Ovary (tissue), 3 donors: ENCODE measurements at regions not wholly inside any gene's neighbourhood (a gene's known extent, or its start where the extent isn't known, plus 50 kb on each side); places are given as distances from the start of the nearest gene placed in this dataset.

Source experiments
- EP300 ChIP-seq: sonication (generic); formaldehyde crosslinking; IDR thresholded peaks from one replicate; pipeline ENCODE4 v1.6.1; 2017; ENCODE audit warnings: antibody characterized with exemption
- POLR2A ChIP-seq: fragments of 450-650 bp; IDR thresholded peaks from one replicate; pipeline ENCODE4 v1.6.1; 2017; ENCODE audit warnings: antibody characterized with exemption, mild to moderate bottlenecking, moderate library complexity
- TF ChIP-seq, protein P1 (sequence below), 3 donors: fragments of 450-650 bp in 2 of 3; fragments of 200-600 bp in 1 of 3; IDR thresholded peaks; one replicate each; pipeline versions ENCODE4 v1.5.1 to v1.8.0; 2016 to 2022; ENCODE audit warnings: antibody characterized with exemption in 3 of 3, mild to moderate bottlenecking in 1 of 3
- donor health status: DM: no; HTN: no; CAD: no.

DNA sequence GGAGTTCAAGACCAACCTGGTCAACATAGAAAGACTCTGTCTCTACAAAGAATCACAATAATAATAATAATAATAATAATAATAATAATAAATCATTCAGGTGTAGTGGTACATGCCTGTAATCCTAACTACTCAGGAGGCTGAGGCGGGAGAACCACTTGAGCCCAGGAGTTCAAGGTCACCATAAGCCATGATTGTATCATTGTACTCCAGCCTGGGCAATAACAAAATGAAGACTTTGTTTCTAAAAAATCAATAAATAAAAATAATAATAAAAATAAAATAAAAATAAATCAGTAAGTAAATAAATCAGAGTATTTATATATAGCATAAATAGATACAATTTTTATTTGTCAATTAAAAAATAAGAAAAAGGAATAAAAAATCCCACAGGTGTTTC, 1636.4 kb downstream of the SLITRK1 start:
- TF ChIP-seq, protein P1, sequence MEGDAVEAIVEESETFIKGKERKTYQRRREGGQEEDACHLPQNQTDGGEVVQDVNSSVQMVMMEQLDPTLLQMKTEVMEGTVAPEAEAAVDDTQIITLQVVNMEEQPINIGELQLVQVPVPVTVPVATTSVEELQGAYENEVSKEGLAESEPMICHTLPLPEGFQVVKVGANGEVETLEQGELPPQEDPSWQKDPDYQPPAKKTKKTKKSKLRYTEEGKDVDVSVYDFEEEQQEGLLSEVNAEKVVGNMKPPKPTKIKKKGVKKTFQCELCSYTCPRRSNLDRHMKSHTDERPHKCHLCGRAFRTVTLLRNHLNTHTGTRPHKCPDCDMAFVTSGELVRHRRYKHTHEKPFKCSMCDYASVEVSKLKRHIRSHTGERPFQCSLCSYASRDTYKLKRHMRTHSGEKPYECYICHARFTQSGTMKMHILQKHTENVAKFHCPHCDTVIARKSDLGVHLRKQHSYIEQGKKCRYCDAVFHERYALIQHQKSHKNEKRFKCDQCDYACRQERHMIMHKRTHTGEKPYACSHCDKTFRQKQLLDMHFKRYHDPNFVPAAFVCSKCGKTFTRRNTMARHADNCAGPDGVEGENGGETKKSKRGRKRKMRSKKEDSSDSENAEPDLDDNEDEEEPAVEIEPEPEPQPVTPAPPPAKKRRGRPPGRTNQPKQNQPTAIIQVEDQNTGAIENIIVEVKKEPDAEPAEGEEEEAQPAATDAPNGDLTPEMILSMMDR (IDR thresholded peaks at IDR 0.05): no peak
- TF ChIP-seq POLR2A: no peak
- TF ChIP-seq EP300: no peak
